ENCODE measurements at regions not wholly inside any gene's neighbourhood (a gene's known extent, or its start where the extent isn't known, plus 50 kb on each side); places are given as distances from the start of the nearest gene placed in this dataset.

DNA sequence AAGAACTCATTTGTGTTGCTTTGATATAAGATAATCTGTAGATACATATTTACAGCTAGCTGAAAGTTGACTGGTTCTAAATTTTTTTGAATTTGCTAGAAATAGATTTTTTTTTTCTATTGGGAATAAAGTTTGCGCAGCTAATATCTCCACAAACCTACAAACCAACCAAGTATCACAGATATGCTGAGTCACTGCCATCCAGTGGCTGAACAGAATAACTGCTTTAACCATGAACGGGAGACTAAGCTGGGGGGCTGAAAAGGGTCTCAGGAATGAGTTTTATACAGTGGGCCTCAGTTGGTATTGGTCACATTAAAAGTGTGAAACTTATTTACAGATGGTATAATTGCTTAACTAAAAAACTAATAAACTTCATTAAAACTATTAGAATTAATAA is 326.7 kb upstream of the CNR1 start:
- Histone ChIP-seq H3K27me3 (ENCODE audit: low read depth) (peaks cover 12% of the 10 kb centered on the region), H3K4me1 (no peaks in the 10 kb centered on the region), H3K4me3 (no peak overlapping the region), H3K27ac (replicated peaks) (no peak overlapping the region), H3K36me3 (no peaks in the 10 kb centered on the region), H3K9me3 (replicated peaks) (peaks cover 8% of the 10 kb centered on the region)
- intact Hi-C loops (cut with micrococcal nuclease) = loop anchor here (5.0 kb wide), 1 partner anchor 561 kb away; no protein-coding TSS in a partner anchor
- TF ChIP-seq, protein P1, sequence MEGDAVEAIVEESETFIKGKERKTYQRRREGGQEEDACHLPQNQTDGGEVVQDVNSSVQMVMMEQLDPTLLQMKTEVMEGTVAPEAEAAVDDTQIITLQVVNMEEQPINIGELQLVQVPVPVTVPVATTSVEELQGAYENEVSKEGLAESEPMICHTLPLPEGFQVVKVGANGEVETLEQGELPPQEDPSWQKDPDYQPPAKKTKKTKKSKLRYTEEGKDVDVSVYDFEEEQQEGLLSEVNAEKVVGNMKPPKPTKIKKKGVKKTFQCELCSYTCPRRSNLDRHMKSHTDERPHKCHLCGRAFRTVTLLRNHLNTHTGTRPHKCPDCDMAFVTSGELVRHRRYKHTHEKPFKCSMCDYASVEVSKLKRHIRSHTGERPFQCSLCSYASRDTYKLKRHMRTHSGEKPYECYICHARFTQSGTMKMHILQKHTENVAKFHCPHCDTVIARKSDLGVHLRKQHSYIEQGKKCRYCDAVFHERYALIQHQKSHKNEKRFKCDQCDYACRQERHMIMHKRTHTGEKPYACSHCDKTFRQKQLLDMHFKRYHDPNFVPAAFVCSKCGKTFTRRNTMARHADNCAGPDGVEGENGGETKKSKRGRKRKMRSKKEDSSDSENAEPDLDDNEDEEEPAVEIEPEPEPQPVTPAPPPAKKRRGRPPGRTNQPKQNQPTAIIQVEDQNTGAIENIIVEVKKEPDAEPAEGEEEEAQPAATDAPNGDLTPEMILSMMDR (IDR thresholded peaks at IDR 0.05; ENCODE audit: borderline replicate concordance) = peak; percentile 60
- no peak for DNase-seq

DNA sequence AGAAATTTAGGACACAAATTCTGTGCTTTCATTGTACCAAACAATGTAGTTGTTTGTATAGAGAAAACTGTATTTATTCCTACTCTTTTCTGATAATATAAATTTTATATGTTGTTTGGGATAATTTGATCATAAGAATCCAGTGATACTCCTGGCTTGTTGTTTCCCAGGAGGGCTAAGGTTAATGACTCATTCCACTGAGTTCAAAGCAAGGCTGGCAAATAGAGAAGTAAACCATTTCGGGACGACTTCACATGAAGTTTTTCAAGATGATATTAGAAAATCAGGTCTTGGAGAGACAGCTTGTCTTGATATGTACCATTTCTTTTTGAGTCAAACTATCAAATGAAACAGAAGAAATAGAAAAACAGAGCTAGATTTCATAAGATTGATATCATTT is 326.1 kb upstream of the CNR1 start:
- Histone ChIP-seq H3K9me3 (replicated peaks) (peaks cover 11% of the 10 kb centered on the region), H3K4me1 (no peaks in the 10 kb centered on the region), H3K27ac (replicated peaks) (no peak overlapping the region), H3K27me3 (ENCODE audit: low read depth) (peaks cover 12% of the 10 kb centered on the region), H3K36me3 (no peaks in the 10 kb centered on the region), H3K4me3 (no peak overlapping the region)
- intact Hi-C loops (cut with micrococcal nuclease) = loop anchor here (5.0 kb wide), 1 partner anchor 560 kb away; no protein-coding TSS in a partner anchor
- no peak for DNase-seq
- TF ChIP-seq, protein P1 (IDR thresholded peaks at IDR 0.05; ENCODE audit: borderline replicate concordance) = no peak

DNA sequence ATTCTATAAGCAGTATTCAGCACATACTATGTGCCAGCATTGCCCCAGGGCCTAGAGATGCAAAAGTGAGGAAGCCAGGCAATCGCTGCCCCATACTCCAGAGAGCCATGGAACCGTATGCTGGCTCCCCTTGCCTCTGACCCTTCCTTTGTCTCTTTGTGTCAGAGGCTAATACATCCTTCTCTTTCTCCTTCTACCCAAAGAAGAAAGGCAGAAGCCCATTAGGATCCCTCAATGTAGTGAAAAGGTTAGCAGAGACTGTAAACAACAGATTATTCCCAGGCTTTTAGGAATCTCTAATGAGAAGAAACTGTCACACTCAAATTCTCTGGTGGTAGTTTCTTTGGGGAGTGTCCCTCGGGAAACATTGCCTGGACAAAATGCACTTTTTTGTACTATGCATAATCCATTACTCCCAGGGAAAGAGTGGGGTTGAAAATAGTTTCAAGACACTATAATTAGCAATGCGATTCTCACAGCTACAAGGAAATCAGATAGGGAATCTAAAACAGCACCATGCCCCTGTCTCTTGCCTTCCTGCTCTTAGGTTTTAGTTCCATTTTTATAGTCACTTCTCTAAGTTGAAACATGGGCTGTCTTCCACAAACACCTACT is 325.2 kb upstream of the CNR1 start:
- H3K4me1 ChIP-seq = no peaks in the 10 kb centered on the region
- intact Hi-C loops (cut with micrococcal nuclease) = loop anchor here (5.0 kb wide), 1 partner anchor 559 kb away; no protein-coding TSS in a partner anchor
- peaks cover 11% of the 10 kb centered on the region for H3K9me3 ChIP-seq (replicated peaks)
- TF ChIP-seq, protein P1 (IDR thresholded peaks at IDR 0.05; ENCODE audit: borderline replicate concordance) = no peak
- no peak overlapping the region for H3K27ac ChIP-seq (replicated peaks)
- no peaks in the 10 kb centered on the region for H3K36me3 ChIP-seq
- DNase-seq = no peak
- no peak overlapping the region for H3K4me3 ChIP-seq
- H3K27me3 ChIP-seq (ENCODE audit: low read depth) = peaks cover 12% of the 10 kb centered on the region

DNA sequence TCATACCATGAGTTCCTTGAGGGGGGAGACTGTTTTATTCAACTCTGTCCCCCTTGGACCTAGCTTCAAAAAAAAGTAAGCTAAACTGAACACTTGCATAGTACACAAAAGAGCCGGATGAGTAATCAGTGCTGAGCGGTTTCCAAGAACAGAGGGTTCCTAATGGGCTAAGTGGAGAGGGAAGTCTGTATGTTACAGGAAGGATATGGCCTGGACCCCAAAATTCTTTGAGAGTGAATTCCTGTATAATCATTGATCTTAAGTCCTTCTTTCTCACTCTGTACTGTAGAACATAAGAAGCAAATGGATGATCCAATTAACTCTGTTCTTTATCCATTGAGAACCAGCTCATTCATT is 324.7 kb upstream of the CNR1 start:
- no peak overlapping the region for H3K4me3 ChIP-seq
- no peak overlapping the region for H3K27ac ChIP-seq (replicated peaks)
- H3K36me3 ChIP-seq = no peaks in the 10 kb centered on the region
- H3K9me3 ChIP-seq (replicated peaks) = peaks cover 11% of the 10 kb centered on the region
- TF ChIP-seq, protein P1 (IDR thresholded peaks at IDR 0.05; ENCODE audit: borderline replicate concordance) = no peak
- no peaks in the 10 kb centered on the region for H3K4me1 ChIP-seq
- no peak for DNase-seq
- H3K27me3 ChIP-seq (ENCODE audit: low read depth) = peaks cover 12% of the 10 kb centered on the region
- intact Hi-C loops (cut with micrococcal nuclease) = loop anchor here (5.0 kb wide), 1 partner anchor 559 kb away; no protein-coding TSS in a partner anchor

DNA sequence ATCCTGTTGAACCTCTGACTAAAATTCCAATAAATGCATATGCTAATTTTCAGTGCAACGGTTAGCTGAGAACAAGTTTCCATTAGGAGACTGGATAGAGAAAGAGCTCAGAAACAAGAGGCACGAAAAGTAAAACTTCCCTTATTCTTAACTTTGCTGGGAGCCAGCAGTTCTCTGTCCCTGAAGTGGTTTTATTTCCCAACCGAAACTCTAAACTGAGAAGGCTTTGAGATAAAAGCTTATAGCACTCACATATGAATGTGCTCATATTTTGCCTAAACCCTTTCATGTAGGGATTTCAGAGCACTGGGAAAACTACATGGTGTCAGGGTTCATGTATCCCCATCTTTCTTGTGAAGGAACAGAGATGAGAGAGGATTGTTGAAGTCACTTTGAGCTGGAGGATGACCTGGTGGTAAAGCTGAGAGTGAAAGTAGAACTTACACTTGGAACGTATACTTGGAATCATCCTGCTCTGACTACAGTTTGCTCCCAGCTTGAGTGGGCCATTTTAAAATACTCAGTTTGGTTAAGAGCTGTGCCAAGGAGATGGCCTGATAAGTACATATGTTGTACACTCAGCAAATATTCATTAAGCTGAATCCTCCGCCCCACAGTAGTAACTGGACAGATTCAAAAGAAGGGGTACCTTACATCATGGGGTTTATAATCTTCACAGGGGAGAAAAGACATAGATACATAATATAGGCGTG is 324.2 kb upstream of the CNR1 start:
- no peaks in the 10 kb centered on the region for H3K4me1 ChIP-seq
- TF ChIP-seq, protein P1 (IDR thresholded peaks at IDR 0.05; ENCODE audit: borderline replicate concordance) = no peak
- H3K4me3 ChIP-seq = no peak overlapping the region
- DNase-seq = no peak
- intact Hi-C loops (cut with micrococcal nuclease) = loop anchor here (5.0 kb wide), 1 partner anchor 558 kb away; no protein-coding TSS in a partner anchor
- H3K27me3 ChIP-seq (ENCODE audit: low read depth) = peaks cover 12% of the 10 kb centered on the region
- H3K27ac ChIP-seq (replicated peaks) = no peak overlapping the region
- peaks cover 14% of the 10 kb centered on the region for H3K9me3 ChIP-seq (replicated peaks)
- H3K36me3 ChIP-seq = no peaks in the 10 kb centered on the region

Data from left ventricle myocardium inferior (tissue), 1 donor.